GM12873 (cell line): ENCODE measurements at regions not wholly inside any gene's neighbourhood (a gene's known extent, or its start where the extent isn't known, plus 50 kb on each side); places are given as distances from the start of the nearest gene placed in this dataset.

ENCODE experiments used
- CTCF ChIP-seq: IDR thresholded peaks from 2 replicates; pipeline ENCODE4 v1.5.1; 2012; ENCODE audit warnings: low read depth, mild to moderate bottlenecking, moderate library complexity, low read length, control low read depth; ENCODE audit not compliant: insufficient read depth; ENCODE audit errors: missing control alignments

- no peak for TF ChIP-seq CTCF
These were observed 139.6 kb upstream of the GPR26 start for GRCh38 chr10:123526356-123527064.

GRCh38 chr10:123527151-123527550, 139.0 kb upstream of the GPR26 start:
- TF ChIP-seq CTCF, result no peak

GRCh38 chr10:123529146-123529760, 136.9 kb upstream of the GPR26 start:
- no peak for TF ChIP-seq CTCF

- peak; percentile 26 for TF ChIP-seq CTCF
These were observed 135.8 kb upstream of the GPR26 start for GRCh38 chr10:123530166-123530870.

GRCh38 chr10:123535386-123535785, 130.8 kb upstream of the GPR26 start:
- no peak for TF ChIP-seq CTCF

GRCh38 chr10:123536176-123536845, 129.8 kb upstream of the GPR26 start:
- TF ChIP-seq CTCF, result no peak
